ENCODE measurements at regions not wholly inside any gene's neighbourhood (a gene's known extent, or its start where the extent isn't known, plus 50 kb on each side); places are given as distances from the start of the nearest gene placed in this dataset.

- TF ChIP-seq CTCF (IDR thresholded peaks at IDR 0.05), result no peak
- no peak for TF ChIP-seq POLR2A (IDR thresholded peaks at IDR 0.05)
These were observed 965.7 kb downstream of the FSCB start for GRCh38 chr14:43541356-43541755.
